ENCODE measurements at regions not wholly inside any gene's neighbourhood (a gene's known extent, or its start where the extent isn't known, plus 50 kb on each side); places are given as distances from the start of the nearest gene placed in this dataset.

DNA sequence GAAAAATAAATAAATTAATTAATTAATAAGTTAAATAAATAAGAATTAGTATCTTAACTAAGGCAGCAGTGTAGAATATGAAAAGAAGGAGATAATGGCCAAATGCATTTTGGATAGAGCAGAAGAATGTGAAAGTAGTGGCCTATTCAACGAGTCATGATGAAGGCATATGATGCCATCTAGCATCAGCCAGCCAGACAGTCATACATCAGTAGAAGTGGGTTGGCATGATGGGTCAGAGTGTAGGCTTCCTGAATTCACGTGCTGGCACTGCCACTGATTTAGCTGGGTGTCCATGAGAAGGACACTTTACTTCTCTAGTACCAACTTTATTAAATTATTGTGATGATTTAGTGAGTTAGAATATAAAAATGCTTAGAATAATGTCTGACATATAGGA is 256.1 kb upstream of the ARPP21 start:
- no peaks in the 10 kb centered on the region for H3K4me1 ChIP-seq
- Mint-ChIP-seq H3K36me3 (ENCODE audit: insufficient read depth, unreplicated experiment) (no peaks in the 10 kb centered on the region), H3K27ac (ENCODE audit: unreplicated experiment) (no peak overlapping the region), H3K4me3 (ENCODE audit: unreplicated experiment) (no peak overlapping the region), H3K9me3 (ENCODE audit: unreplicated experiment) (peaks cover 7% of the 10 kb centered on the region), H3K27me3 (ENCODE audit: insufficient read depth, unreplicated experiment) (no peaks in the 10 kb centered on the region), H3K4me1 (ENCODE audit: low read depth, unreplicated experiment) (no peaks in the 10 kb centered on the region)
- ChIA-PET POLR2A (no interaction called here), CTCF (no interaction called here)
- no peaks in the 10 kb centered on the region for H3K36me3 ChIP-seq (ENCODE audit: control insufficient read depth, insufficient read depth, low read length)
- H3K27me3 ChIP-seq (replicated peaks; ENCODE audit: control insufficient read depth, insufficient read depth, low read length): no peaks in the 10 kb centered on the region
- H3K9me3 ChIP-seq: no peaks in the 10 kb centered on the region
- intact Hi-C loops (cut with micrococcal nuclease; ENCODE audit: unreplicated experiment): no loop called here
- BruUV-seq (replicated peaks): no TSS peak
- no peak for DNase-seq
- TF ChIP-seq CTCF (IDR thresholded peaks at IDR 0.05; ENCODE audit: insufficient read depth in 1 of 2, low read depth in 1 of 2, low read length in 1 of 2, severe bottlenecking in 1 of 2, unreplicated experiment in 1 of 2): no peak
- no peak overlapping the region for H3K4me3 ChIP-seq (ENCODE audit: low read depth, low read length)

DNA sequence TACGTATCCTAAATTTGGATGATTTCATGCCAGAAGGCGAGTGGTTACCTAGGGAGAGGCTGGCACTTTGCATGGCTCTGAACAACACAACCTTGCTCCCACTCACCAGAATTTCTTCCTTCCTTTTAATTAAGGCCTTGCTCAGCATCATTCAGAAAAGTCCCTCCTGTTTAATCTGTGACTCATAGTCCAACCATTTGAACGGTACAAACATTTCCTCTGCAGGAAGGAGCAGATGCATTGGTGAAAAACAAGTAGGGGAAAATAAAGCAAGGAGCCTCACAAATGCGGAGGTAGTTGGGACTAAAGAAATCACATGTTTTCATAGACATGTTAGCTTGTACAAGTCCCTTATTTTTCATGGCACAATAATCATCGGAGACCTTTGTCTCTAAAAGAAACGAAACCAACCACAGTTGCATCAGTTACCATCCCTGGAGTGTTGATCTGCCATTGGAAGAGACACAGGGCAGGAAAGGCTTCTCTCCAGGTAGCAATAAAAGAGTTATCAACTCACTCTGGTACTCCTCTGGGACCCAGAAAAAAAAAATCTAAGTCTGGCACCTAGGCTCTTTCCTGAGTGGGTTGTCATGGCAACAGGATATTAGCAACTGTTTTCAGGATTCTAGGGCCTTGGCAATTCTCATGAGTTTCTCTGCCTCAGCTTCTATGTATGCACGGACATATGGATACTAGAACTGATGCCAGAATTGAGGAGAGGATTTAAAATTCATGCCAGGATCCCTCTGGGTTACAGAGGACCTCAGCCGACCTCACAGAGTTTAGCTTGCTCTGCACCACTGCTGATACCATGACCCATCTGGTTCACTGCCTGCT is 255.4 kb upstream of the ARPP21 start:
- BruUV-seq (replicated peaks): no TSS peak
- H3K4me3 Mint-ChIP-seq (ENCODE audit: unreplicated experiment): no peak overlapping the region

DNA sequence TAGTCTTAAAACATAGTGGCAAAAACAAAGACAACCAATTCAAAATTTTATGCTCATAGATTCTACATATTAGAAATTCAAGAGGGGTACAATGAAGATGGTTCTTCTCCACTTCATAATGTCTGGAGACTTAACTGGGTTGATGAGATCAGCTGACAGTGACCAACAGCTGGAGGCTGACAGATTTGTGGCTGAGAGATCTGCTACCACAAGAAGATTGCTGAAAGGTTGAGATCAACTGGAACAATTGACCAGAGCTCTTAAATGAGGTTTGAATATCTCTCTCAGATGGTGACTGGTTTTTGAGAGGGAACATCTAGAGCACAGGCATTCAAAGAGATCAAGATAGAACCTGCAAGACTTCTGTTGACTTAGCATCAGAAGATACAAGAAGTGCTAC is 254.1 kb upstream of the ARPP21 start:
- no peak overlapping the region for H3K4me3 ChIP-seq (ENCODE audit: low read depth, low read length)
- DNase-seq: no peak
- TF ChIP-seq CTCF (IDR thresholded peaks at IDR 0.05; ENCODE audit: insufficient read depth in 1 of 2, low read depth in 1 of 2, low read length in 1 of 2, severe bottlenecking in 1 of 2, unreplicated experiment in 1 of 2): no peak
- no peaks in the 10 kb centered on the region for H3K4me1 ChIP-seq
- CTCF ChIA-PET: no interaction called here
- H3K27me3 ChIP-seq (replicated peaks; ENCODE audit: control insufficient read depth, insufficient read depth, low read length): no peaks in the 10 kb centered on the region
- no peaks in the 10 kb centered on the region for H3K27me3 Mint-ChIP-seq (ENCODE audit: insufficient read depth, unreplicated experiment)
- no peaks in the 10 kb centered on the region for H3K36me3 Mint-ChIP-seq (ENCODE audit: insufficient read depth, unreplicated experiment)
- no peak overlapping the region for H3K27ac Mint-ChIP-seq (ENCODE audit: unreplicated experiment)
- no peaks in the 10 kb centered on the region for H3K9me3 ChIP-seq
- POLR2A ChIA-PET: no interaction called here
- BruUV-seq (replicated peaks): no TSS peak
- no peaks in the 10 kb centered on the region for H3K4me1 Mint-ChIP-seq (ENCODE audit: low read depth, unreplicated experiment)
- peaks cover 7% of the 10 kb centered on the region for H3K9me3 Mint-ChIP-seq (ENCODE audit: unreplicated experiment)
- no peaks in the 10 kb centered on the region for H3K36me3 ChIP-seq (ENCODE audit: control insufficient read depth, insufficient read depth, low read length)
- intact Hi-C loops (cut with micrococcal nuclease; ENCODE audit: unreplicated experiment): no loop called here
- no peak overlapping the region for H3K4me3 Mint-ChIP-seq (ENCODE audit: unreplicated experiment)

More for the DNA sequence above, 255.4 kb upstream of the ARPP21 start:
- Histone ChIP-seq H3K27me3 (replicated peaks; ENCODE audit: control insufficient read depth, insufficient read depth, low read length) (no peaks in the 10 kb centered on the region), H3K9me3 (no peaks in the 10 kb centered on the region), H3K4me3 (ENCODE audit: low read depth, low read length) (no peak overlapping the region), H3K4me1 (no peaks in the 10 kb centered on the region), H3K36me3 (ENCODE audit: control insufficient read depth, insufficient read depth, low read length) (no peaks in the 10 kb centered on the region)
- DNase-seq: no peak
- H3K4me1 Mint-ChIP-seq (ENCODE audit: low read depth, unreplicated experiment): no peaks in the 10 kb centered on the region
- POLR2A ChIA-PET: no interaction called here
- H3K9me3 Mint-ChIP-seq (ENCODE audit: unreplicated experiment): peaks cover 7% of the 10 kb centered on the region
- no peak overlapping the region for H3K27ac Mint-ChIP-seq (ENCODE audit: unreplicated experiment)
- no peaks in the 10 kb centered on the region for H3K36me3 Mint-ChIP-seq (ENCODE audit: insufficient read depth, unreplicated experiment)
- H3K27me3 Mint-ChIP-seq (ENCODE audit: insufficient read depth, unreplicated experiment): no peaks in the 10 kb centered on the region
- intact Hi-C loops (cut with micrococcal nuclease; ENCODE audit: unreplicated experiment): no loop called here
- CTCF ChIA-PET: no interaction called here
- TF ChIP-seq CTCF (IDR thresholded peaks at IDR 0.05; ENCODE audit: insufficient read depth in 1 of 2, low read depth in 1 of 2, low read length in 1 of 2, severe bottlenecking in 1 of 2, unreplicated experiment in 1 of 2): no peak

Measured in Caco-2 (cell line).